OCI-M2 (cell line): ENCODE measurements at regions not wholly inside any gene's neighbourhood (a gene's known extent, or its start where the extent isn't known, plus 50 kb on each side); places are given as distances from the start of the nearest gene placed in this dataset.
"Not testable (repeated sequence)": the region's sequence is repeated elsewhere in the genome, so short reads cannot be mapped to it uniquely, and the experiment has no call there.

ENCODE experiments used
- DNase-seq: peaks from one replicate; lab custom pipeline; 2025; ENCODE audit not compliant: unreplicated experiment; lab: John Stamatoyannopoulos, UW

GRCh38 chr14:106528717-106529116, 1002.3 kb downstream of the TMEM121 start:
- no peak for DNase-seq

GRCh38 chr14:106530031-106530422, 1003.6 kb downstream of the TMEM121 start:
- no peak for DNase-seq

GRCh38 chr14:106530423-106531107, 1004.2 kb downstream of the TMEM121 start:
- DNase-seq, result no peak

GRCh38 chr14:106537597-106537996, 1011.2 kb downstream of the TMEM121 start:
- DNase-seq, result not testable (repeated sequence)

- no peak for DNase-seq
These were observed 1011.8 kb downstream of the TMEM121 start for GRCh38 chr14:106538201-106538600.

GRCh38 chr14:106547735-106548434, 1021.5 kb downstream of the TMEM121 start:
- no peak for DNase-seq

GRCh38 chr14:106549064-106549463, 1022.7 kb downstream of the TMEM121 start:
- DNase-seq, result no peak

GRCh38 chr14:106551265-106551664, 1024.9 kb downstream of the TMEM121 start:
- DNase-seq, result no peak

GRCh38 chr14:106556211-106556610, 1029.8 kb downstream of the TMEM121 start:
- DNase-seq, result not testable (repeated sequence)

GRCh38 chr14:106556665-106557289, 1030.4 kb downstream of the TMEM121 start:
- no peak for DNase-seq

- no peak for DNase-seq
These were observed 1036.1 kb downstream of the TMEM121 start for GRCh38 chr14:106562451-106562850.

GRCh38 chr14:106564058-106564643, 1037.8 kb downstream of the TMEM121 start:
- no peak for DNase-seq

GRCh38 chr14:106578481-106578880, 1052.1 kb downstream of the TMEM121 start:
- no peak for DNase-seq

GRCh38 chr14:106579084-106579483, 1052.7 kb downstream of the TMEM121 start:
- DNase-seq, result no peak

GRCh38 chr14:106585692-106586091, 1059.3 kb downstream of the TMEM121 start:
- no peak for DNase-seq

- no peak for DNase-seq
These were observed 1059.8 kb downstream of the TMEM121 start for GRCh38 chr14:106586098-106586704.

GRCh38 chr14:106591539-106591938, 1065.2 kb downstream of the TMEM121 start:
- not testable (repeated sequence) for DNase-seq

- DNase-seq, result not testable (repeated sequence)
These were observed 1065.9 kb downstream of the TMEM121 start for GRCh38 chr14:106592115-106592852.

- no peak for DNase-seq
These were observed 1072.8 kb downstream of the TMEM121 start for GRCh38 chr14:106599209-106599608.
